HFFc6 (cell line): ENCODE measurements at regions not wholly inside any gene's neighbourhood (a gene's known extent, or its start where the extent isn't known, plus 50 kb on each side); places are given as distances from the start of the nearest gene placed in this dataset.
"Not testable (repeated sequence)": the region's sequence is repeated elsewhere in the genome, so short reads cannot be mapped to it uniquely, and the experiment has no call there.

Experiments
- DNase-seq: peaks from one replicate; pipeline ENCODE4 v3.0.0-alpha.2; 2018
- H3K27ac Mint-ChIP-seq: 2 replicates; pipeline ENCODE4 v1.8.0; 2020; ENCODE audit warnings: mild to moderate bottlenecking, mixed read lengths
- H3K27me3 Mint-ChIP-seq: 2 replicates; pipeline ENCODE4 v1.8.0; 2021; ENCODE audit warnings: mild to moderate bottlenecking, moderate library complexity, mixed read lengths; ENCODE audit not compliant: insufficient read depth
- H3K36me3 Mint-ChIP-seq: 2 replicates; pipeline ENCODE4 v1.8.0; 2021; ENCODE audit warnings: low read depth, mixed read lengths
- H3K4me1 Mint-ChIP-seq: 2 replicates; pipeline ENCODE4 v1.8.0; 2020; ENCODE audit warnings: low read depth, mixed read lengths
- H3K4me3 Mint-ChIP-seq: 2 replicates; pipeline ENCODE4 v1.8.0; 2020; ENCODE audit warnings: mild to moderate bottlenecking, moderate library complexity, mixed read lengths
- H3K9me3 Mint-ChIP-seq: 2 replicates; pipeline ENCODE4 v1.8.0; 2020; ENCODE audit warnings: mild to moderate bottlenecking, mixed read lengths
- CTCF ChIP-seq: fragments of 200-600 bp; sonication (generic); IDR thresholded peaks from 2 replicates; pipeline ENCODE4 v1.5.0; 2021; ENCODE audit warnings: antibody characterized with exemption, mild to moderate bottlenecking

- H3K27ac Mint-ChIP-seq, H3K36me3 Mint-ChIP-seq, DNase-seq, H3K9me3 Mint-ChIP-seq, H3K27me3 Mint-ChIP-seq: not testable (repeated sequence)
- Mint-ChIP-seq H3K4me3 (peak overlapping the region; percentile 26; the same call in 1 of the 2 replicates), H3K4me1 (peaks cover 24% of the 10 kb centered on the region)
Observed at GRCh38 chr22:22296047-22296446, 51.5 kb downstream of the VPREB1 start.

- DNase-seq, H3K27me3 Mint-ChIP-seq, H3K9me3 Mint-ChIP-seq, H3K36me3 Mint-ChIP-seq: not testable (repeated sequence)
- H3K27ac Mint-ChIP-seq = peak overlapping the region; percentile 60
- H3K4me3 Mint-ChIP-seq = peak overlapping the region; percentile 91
- H3K4me1 Mint-ChIP-seq = peaks cover 25% of the 10 kb centered on the region
Observed at GRCh38 chr22:22297159-22297793, 52.7 kb downstream of the VPREB1 start.

GRCh38 chr22:22297794-22298653, 53.4 kb downstream of the VPREB1 start:
- TF ChIP-seq CTCF = peak; percentile 66
- not testable (repeated sequence) for H3K9me3 Mint-ChIP-seq, H3K27me3 Mint-ChIP-seq, H3K36me3 Mint-ChIP-seq
- Mint-ChIP-seq H3K27ac (peak overlapping the region; percentile 60), H3K4me1 (peaks cover 25% of the 10 kb centered on the region), H3K4me3 (peak overlapping the region; percentile 91)
- peak; percentile 56 for DNase-seq

- H3K27ac Mint-ChIP-seq = 0 out of 2 replicates have a peak overlapping the region, but pooled peaks have one; percentile 43
- not testable (repeated sequence) for DNase-seq, H3K9me3 Mint-ChIP-seq, H3K27me3 Mint-ChIP-seq, H3K36me3 Mint-ChIP-seq
- peak overlapping the region; percentile 91 for H3K4me3 Mint-ChIP-seq
- peaks cover 25% of the 10 kb centered on the region for H3K4me1 Mint-ChIP-seq
Observed at GRCh38 chr22:22298654-22299009, 54.0 kb downstream of the VPREB1 start.

- Mint-ChIP-seq H3K36me3 (peaks cover 19% of the 10 kb centered on the region), H3K4me1 (peaks cover 25% of the 10 kb centered on the region), H3K27ac (peak overlapping the region; percentile 69; the same call in 1 of the 2 replicates)
- H3K9me3 Mint-ChIP-seq, H3K4me3 Mint-ChIP-seq, H3K27me3 Mint-ChIP-seq, DNase-seq: not testable (repeated sequence)
Observed at GRCh38 chr22:22300511-22300910, 55.9 kb downstream of the VPREB1 start.

GRCh38 chr22:22300946-22301345, 56.4 kb downstream of the VPREB1 start:
- Mint-ChIP-seq H3K4me1 (peaks cover 25% of the 10 kb centered on the region), H3K27ac (peak overlapping the region; percentile 69; the same call in 1 of the 2 replicates), H3K36me3 (peaks cover 19% of the 10 kb centered on the region)
- H3K4me3 Mint-ChIP-seq, H3K9me3 Mint-ChIP-seq, H3K27me3 Mint-ChIP-seq: not testable (repeated sequence)
- peak; percentile 11 for DNase-seq

GRCh38 chr22:22316589-22316988, 72.0 kb downstream of the VPREB1 start:
- H3K9me3 Mint-ChIP-seq = no peaks in the 10 kb centered on the region
- H3K27ac Mint-ChIP-seq = no peak overlapping the region
- peaks cover 12% of the 10 kb centered on the region for H3K36me3 Mint-ChIP-seq
- H3K4me1 Mint-ChIP-seq = no peaks in the 10 kb centered on the region
- no peak for TF ChIP-seq CTCF
- no peak for DNase-seq
- H3K4me3 Mint-ChIP-seq = no peak overlapping the region
- H3K27me3 Mint-ChIP-seq = no peaks in the 10 kb centered on the region

- TF ChIP-seq CTCF = no peak
- no peak overlapping the region for H3K27ac Mint-ChIP-seq
- H3K9me3 Mint-ChIP-seq = no peaks in the 10 kb centered on the region
- H3K4me1 Mint-ChIP-seq = no peaks in the 10 kb centered on the region
- H3K36me3 Mint-ChIP-seq = peaks cover 12% of the 10 kb centered on the region
- H3K4me3 Mint-ChIP-seq = no peak overlapping the region
- no peaks in the 10 kb centered on the region; the same call in 1 of the 2 replicates for H3K27me3 Mint-ChIP-seq
- DNase-seq = no peak
Observed at GRCh38 chr22:22318723-22319465, 74.3 kb downstream of the VPREB1 start.
